Epithelial cell of proximal tubule (primary cell): ENCODE measurements at regions not wholly inside any gene's neighbourhood (a gene's known extent, or its start where the extent isn't known, plus 50 kb on each side); places are given as distances from the start of the nearest gene placed in this dataset.

ENCODE experiments used
- DNase-seq: peaks from one replicate; pipeline ENCODE4 v3.0.0-alpha.2; 2011; ENCODE audit warnings: low read depth
- H3K4me3 ChIP-seq: 2 replicates; pipeline ENCODE4 v1.5.1; 2011; ENCODE audit warnings: low read depth, mild to moderate bottlenecking, low read length
- TF ChIP-seq, protein P1 (sequence below): conservative IDR thresholded peaks from 2 replicates; pipeline ENCODE4 v1.5.1; 2012; ENCODE audit warnings: low read depth, mild to moderate bottlenecking, low read length

DNA sequence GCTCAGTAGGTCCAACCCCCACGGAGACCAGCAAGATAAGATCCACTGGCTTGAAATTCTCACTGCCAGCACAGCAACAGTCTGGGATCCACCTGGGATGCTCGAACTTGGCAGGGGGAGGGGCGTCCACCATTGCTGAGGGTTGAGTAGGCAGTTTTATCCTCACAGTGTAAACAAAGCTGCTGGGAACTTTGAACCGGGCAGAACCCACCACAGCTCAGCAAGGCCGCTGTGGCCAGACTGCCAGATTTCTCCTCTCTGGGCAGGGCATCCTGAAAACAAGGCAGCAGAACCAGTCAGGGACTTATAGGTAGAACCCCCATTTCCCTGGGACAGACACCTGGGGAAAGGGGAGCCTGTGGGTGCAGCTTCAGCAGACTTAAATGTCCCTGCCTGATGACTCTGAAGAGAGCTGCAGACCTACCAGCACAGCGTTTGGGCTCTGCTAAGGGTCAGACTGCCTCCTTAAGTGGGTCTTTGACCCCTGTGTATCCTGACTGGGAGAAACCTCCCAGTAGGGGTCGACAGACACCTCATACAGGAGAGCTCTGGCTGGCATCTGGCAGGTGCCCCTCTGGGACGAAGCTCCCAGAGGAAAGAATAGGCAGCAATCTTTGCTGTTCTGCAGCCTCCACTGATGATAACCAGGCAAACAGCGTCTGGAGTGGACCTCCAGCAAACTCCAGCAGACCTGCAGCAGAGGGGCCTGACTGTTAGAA lies 782.4 kb upstream of the EYS start:
- no peak overlapping the region for H3K4me3 ChIP-seq
- TF ChIP-seq, protein P1, sequence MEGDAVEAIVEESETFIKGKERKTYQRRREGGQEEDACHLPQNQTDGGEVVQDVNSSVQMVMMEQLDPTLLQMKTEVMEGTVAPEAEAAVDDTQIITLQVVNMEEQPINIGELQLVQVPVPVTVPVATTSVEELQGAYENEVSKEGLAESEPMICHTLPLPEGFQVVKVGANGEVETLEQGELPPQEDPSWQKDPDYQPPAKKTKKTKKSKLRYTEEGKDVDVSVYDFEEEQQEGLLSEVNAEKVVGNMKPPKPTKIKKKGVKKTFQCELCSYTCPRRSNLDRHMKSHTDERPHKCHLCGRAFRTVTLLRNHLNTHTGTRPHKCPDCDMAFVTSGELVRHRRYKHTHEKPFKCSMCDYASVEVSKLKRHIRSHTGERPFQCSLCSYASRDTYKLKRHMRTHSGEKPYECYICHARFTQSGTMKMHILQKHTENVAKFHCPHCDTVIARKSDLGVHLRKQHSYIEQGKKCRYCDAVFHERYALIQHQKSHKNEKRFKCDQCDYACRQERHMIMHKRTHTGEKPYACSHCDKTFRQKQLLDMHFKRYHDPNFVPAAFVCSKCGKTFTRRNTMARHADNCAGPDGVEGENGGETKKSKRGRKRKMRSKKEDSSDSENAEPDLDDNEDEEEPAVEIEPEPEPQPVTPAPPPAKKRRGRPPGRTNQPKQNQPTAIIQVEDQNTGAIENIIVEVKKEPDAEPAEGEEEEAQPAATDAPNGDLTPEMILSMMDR, result no peak
- no peak for DNase-seq

DNA sequence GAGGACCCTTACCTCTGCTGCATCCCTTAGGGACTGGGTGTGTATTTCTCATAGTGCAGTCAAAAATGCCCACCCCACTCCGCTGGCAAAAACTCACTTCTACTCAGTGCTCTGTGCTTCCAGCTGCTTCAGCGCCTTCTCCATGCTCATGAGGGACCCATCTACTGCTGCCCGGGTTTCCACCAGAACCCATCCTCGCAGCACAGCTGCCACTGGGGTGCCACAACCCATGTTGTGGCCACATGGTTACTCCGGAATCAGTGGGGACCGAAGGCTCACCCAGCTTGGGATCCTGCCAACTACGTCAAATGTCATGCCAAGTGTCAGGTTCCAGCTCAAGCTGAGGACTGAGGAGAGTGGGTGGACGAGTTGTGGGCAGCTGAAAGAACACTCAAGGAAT lies 774.2 kb upstream of the EYS start:
- no peak overlapping the region for H3K4me3 ChIP-seq
- no peak for DNase-seq
- TF ChIP-seq, protein P1, result no peak

DNA sequence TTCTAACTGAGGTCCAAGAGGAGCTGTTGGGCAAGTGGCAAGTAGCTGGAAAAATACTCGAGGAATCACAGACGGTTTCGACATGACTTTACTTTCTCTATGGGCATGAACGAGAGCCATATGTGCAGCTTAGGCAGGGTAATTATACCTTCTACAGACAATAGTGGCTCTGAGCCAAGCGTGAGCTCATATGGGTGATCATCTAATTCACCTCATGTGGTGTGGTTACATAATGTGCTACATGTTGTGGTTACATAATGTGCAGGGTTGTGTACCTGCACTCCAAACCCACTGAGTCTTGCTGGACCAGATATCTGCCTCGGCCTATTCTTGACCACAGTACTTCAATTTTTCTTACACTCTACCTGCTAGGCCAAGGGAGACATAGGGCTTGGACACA lies 771.7 kb upstream of the EYS start:
- H3K4me3 ChIP-seq, result no peak overlapping the region
- no peak for DNase-seq
- TF ChIP-seq, protein P1, result no peak

DNA sequence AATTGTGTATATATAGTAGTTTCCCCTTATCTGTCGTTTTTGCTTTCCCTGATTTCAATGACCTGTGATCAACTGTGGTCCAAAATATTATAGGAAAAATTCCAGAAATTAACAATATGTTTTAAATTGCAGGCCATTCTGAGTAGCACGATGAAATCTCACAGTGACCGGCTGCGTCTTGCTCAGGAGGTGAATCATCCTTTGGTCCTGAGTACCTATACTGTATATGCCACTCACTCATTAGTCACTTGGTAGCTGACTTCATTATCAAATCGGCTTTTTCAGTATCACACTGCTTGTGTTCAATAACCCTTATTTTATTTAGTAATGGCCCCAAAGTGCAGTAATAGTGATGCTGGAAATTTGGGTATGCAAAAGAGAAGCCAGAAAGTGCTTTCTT lies 728.3 kb upstream of the EYS start:
- TF ChIP-seq, protein P1, result no peak
- DNase-seq, result no peak
- no peak overlapping the region for H3K4me3 ChIP-seq

DNA sequence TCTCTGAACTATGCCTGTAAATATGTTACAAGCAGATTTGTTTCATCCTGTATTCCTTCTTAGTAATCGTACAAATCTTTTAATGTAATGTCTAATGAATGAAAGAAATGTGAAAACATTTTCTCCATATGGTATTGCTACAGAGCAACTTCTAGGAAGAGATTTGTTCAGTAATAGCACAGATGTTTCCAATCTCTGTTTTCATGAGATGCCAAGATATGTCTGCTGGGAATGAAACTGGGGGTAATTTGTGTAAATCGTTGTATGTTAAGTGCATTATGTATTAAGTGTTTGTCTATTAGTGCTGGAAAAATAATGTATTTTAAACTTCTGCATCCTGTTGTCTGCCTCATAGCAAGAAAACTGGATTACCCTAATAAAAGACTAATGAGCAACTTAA lies 722.2 kb upstream of the EYS start:
- TF ChIP-seq, protein P1, result no peak
- no peak overlapping the region for H3K4me3 ChIP-seq
- DNase-seq, result no peak

GRCh38 chr6:66423047-66423446 lies 716.0 kb upstream of the EYS start:
- TF ChIP-seq, protein P1, result no peak
- no peak overlapping the region for H3K4me3 ChIP-seq
- DNase-seq, result no peak

- DNase-seq, result no peak
- TF ChIP-seq, protein P1, result no peak
- no peak overlapping the region for H3K4me3 ChIP-seq
Measured at GRCh38 chr6:66421570-66421969, 714.5 kb upstream of the EYS start.
